Stimulated activated CD4-positive, alpha-beta T cell treated with anti-CD3 and anti-CD28 coated beads, Interleukin-1b, Interleukin-23, amount 100 ng/mL, for 4 hours (primary cell): ENCODE measurements at regions not wholly inside any gene's neighbourhood (a gene's known extent, or its start where the extent isn't known, plus 50 kb on each side); places are given as distances from the start of the nearest gene placed in this dataset.

Source experiments
- DNase-seq, 2 donors: peaks; one replicate each; pipeline ENCODE4 v3.0.0-alpha.2; 2020; ENCODE audit warnings: low read depth in 2 of 2

- no peak for DNase-seq
Observed at GRCh38 chr20:59493926-59494325, 110.4 kb upstream of the PHACTR3 start.

GRCh38 chr20:59495166-59495565, 109.2 kb upstream of the PHACTR3 start:
- DNase-seq, result no peak

DNA sequence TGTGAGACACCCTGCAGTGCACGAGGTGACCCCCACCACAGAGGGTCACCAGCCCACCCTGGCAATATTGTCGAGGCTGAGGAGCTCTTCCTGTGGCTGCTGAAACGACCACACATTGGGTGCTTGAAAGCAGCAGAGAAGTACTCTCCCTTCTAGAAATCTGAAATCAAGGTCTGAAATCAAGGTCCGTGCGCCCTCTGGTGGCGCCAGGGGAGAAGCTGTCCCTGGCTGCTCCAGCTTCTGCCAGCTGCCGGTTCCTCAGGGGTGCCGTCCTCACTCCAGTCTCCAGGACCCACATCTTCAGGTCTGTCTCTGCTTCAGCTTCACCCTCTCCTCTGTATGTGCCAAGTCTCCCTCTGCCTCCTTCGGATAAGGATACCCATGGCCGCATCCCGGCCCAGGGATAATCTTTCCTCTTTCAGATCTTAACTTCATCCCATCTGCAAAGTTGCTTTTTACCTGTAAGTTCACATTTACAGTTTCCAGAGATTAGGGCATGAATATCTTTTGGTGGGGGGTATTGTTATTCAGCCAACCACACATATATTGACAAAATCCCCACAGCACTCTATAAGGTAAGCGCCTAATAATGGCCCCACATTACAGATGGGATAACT, 108.3 kb upstream of the PHACTR3 start:
- peak; percentile 51 to 63 for DNase-seq

DNA sequence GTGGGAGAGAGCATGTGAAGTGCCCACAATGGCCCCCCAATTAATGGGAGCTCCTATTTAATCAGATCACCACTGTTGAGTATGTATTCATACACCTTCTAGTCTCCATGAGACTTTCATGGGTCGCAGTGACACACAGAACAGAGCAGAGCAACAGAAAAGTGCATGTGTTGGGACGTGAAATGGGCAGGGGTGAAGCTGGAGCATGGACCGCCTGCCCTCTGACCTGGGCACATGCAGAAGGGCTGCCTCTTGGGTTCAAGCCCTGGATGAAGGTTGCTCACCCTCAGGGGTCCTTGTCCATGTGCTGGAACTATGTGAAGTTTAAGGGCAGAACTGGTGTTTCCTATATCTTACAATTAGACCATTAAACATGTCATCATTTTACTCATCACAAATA, 106.0 kb upstream of the PHACTR3 start:
- DNase-seq, result no peak

DNA sequence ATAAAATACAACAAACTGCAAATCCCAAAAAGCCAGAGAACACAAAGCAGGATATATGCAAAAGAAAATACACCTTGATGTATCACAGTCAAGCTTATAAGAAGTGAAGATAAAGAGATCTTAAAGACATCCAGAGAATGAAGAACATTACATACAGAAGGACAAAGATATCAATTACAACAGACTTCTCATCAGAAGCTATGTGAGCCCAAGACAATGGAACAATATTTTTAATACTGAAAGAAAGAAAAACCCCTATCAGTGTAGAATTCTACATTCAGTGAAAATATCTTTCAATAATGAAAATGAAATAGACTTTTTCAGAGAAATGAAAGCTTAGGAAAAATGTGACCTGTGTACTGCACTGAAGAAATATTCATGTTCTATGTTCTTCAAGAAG, 104.5 kb upstream of the PHACTR3 start:
- DNase-seq, result no peak

GRCh38 chr20:59508729-59509128, 95.6 kb upstream of the PHACTR3 start:
- no peak for DNase-seq

DNA sequence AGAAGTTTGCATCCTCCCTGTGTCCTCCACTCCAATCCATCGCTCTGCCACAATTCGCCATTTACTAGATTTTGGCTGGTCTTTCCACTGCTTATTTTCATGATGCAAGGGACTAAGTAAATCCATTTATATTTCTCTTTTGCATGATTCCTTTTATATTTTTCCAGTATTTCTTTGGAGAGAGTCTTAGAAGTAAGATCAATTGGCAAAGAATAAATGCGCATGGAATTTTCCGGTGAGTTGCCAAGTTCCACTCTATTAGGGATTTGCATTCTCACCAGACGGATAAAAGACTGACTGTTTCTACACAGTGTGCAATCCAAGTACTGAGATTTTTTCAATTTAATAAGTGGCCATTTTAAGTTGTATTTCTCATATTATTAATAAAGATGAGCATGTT, 91.7 kb upstream of the PHACTR3 start:
- DNase-seq, result no peak

GRCh38 chr20:59514554-59514953, 89.8 kb upstream of the PHACTR3 start:
- no peak for DNase-seq

DNA sequence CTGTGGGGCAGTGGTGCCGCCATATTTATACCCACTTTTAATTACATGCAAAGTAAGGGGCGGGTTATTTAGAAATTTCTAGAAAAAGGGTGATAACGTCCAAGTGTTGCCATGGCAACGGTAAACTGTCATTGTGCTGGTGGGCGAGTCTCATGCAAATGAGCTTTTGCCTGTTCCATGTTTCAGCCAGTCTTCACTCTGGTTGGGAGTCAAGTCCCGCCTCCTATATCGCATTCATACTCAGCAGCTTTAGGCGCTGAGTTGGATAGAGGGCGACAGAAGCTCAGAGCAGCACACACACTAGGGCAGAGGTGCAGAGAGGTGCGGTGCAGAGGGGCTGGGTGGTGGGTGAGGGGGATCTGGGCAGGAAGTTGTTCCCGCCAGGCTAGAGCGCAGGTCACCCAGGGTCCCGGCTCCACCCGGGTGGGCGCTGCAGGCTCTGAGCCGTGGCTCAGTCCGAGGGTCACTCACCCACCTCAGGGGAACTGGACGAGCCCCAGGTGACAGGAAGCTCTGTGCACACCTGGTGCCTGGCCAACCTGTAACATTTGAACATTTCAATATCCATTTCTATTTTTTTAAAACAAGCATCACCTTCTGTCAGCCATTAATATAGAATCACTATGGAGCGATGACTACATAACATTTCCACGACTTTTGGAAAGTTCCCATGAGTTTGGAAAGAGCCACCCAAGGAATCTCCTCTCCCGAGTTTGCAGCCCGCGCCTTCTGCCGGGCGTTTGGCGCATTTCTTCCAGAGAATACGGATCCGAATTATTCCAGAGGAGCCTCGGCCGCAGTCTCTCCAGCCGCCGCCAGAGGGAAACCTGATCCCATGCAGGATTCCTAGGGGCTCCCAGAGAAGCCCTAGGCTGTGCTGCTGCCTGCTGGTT, 89.1 kb upstream of the PHACTR3 start:
- DNase-seq, result no peak

DNA sequence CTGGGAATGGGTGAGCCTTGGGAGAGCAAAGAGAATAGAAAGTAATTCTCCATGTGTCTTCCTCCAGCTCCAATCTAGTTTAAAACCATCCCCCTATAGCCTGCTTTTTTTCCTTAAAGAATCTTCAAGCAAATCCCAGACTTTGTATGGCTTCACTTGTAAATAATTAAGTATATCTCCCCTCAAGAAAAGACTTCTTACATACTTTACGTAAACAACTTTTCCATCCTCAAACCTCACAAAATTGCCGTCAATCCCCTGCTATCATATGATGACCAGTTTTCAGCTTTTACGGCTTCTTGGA, 88.5 kb upstream of the PHACTR3 start:
- no peak for DNase-seq

- peak in 1 of 2 donors; percentile 8 for DNase-seq
Observed at GRCh38 chr20:59518881-59519706, 85.2 kb upstream of the PHACTR3 start.

DNA sequence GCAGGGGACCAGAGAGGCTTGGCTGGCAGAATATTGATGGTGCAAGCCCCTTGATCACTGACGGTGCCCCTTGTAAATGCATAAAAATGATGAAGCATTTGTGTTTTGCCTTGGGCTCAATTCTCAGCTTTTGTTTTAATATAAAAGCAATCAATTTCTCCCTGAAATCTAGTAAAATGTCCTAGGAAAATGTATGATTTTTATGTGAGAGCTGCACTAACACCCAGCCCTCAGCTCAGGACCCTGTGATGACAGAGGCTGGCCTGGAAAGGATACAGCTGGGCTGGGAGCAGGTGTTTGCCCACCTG, 84.7 kb upstream of the PHACTR3 start:
- no peak for DNase-seq

DNA sequence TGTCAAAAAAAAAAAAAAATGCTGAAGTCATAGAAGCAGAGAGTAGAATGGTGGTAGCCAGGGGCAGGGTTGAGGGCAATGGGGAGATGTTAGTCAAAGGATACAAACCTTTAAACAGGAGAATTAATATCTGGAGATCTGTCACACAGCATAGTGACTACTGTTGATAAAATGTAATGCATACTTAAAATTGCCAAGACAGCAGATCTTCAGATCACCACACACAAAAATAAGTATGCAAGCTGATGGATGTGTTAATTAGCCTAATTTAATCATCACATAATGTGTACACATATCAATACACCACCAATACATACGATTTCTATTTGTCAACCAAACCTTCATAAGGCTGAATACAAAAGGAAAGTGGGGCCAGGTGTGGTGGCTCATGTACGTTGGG, 83.5 kb upstream of the PHACTR3 start:
- DNase-seq, result no peak

- peak in 1 of 2 donors; percentile 18 for DNase-seq
Observed at GRCh38 chr20:59525500-59526241, 78.7 kb upstream of the PHACTR3 start.

DNA sequence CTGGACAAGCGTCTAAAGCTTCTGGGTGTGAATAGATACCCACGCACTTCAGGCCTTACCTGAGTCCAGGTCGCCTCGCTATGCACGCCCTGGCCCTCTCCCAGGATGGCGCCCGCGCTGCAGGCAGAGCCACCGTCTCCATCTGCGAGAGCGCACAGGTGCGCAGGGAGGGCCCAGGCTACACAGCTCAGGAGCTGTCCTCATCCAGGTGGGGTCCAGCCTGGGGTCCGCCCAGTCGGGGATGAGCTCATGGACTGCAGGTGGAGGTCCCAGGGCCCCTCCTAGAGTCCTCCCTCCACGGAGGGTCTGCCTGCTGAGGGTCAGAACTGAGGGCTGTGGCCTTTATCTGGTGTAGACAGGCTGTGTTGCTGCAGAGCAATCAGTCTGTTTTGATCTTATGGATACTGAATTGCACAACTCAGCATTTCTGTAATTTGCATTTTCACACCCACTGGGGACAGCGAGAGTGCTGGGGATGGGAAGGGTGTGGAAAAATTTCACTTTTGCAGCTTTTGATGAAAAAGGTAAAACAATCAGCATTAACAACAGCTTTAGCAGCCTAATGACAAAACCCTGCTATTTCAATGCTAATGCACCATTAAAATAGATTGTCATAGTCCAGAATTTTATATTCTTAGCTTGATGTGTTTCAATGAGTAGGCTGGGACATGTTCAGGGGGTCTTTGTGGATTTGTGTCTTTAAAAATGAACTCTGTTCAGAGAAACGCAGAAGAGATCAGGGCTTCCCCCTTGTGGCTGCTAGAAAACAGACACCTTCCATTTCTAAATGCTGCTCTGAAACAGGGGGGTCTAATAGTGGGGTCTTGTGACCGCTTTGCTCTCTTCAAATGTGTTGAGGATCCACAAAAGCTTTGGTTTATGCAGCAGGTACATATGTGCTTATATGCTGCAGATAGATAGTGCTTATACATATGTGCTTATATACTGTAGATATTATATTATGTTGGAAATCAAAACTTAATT, 77.8 kb upstream of the PHACTR3 start:
- DNase-seq, result no peak

- no peak for DNase-seq
Observed at GRCh38 chr20:59530782-59531181, 73.6 kb upstream of the PHACTR3 start.

GRCh38 chr20:59537991-59538390, 66.3 kb upstream of the PHACTR3 start:
- DNase-seq, result no peak

DNA sequence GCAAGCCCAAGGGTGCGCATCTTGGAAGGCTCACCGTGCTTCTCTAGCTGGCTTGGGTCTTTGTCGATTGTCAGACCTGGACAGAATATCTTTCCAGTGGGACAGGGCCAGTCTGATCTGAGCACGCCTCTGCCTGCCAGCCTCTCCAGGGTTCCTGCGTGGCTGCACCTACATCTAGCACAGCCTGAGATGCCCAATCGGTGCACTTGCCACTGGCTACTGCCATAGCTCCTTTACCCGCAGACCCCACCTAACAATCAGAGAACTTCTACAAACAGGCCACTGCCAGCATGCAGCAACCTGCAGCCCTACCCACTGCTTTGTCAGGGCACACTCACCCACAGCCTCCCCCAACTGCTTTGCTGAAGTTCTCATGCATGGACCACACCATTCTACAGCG, 56.7 kb upstream of the PHACTR3 start:
- DNase-seq, result no peak
